Naive thymus-derived CD4-positive, alpha-beta T cell (primary cell): ENCODE measurements at regions not wholly inside any gene's neighbourhood (a gene's known extent, or its start where the extent isn't known, plus 50 kb on each side); places are given as distances from the start of the nearest gene placed in this dataset.

Experiments
- ATAC-seq: fragments of 150-1000 bp; cut with Tn5 transposase; 2 replicates; pipeline ENCODE4 v1.10.0; 2021; ENCODE audit warnings: mild to moderate bottlenecking, moderate library complexity
- CTCF ChIA-PET: fragments of 350-600 bp; sonication (Branson Sonifier 250); formaldehyde crosslinking; loops from one replicate; lab custom pipeline; 2021; ENCODE audit warnings: antibody characterized with exemption; lab: Charles Lee
- POLR2A ChIA-PET: fragments of 350-600 bp; sonication (Branson Sonifier 250); formaldehyde crosslinking; loops from one replicate; lab custom pipeline; 2021; ENCODE audit warnings: antibody characterized with exemption, inconsistent platforms; lab: Charles Lee
- DNase-seq, 9 donors: peaks; one replicate each; pipeline versions ENCODE4 v3.0.0 to v3.0.0-alpha.2; 2020 to 2022; ENCODE audit warnings: mixed read lengths in 1 of 9
- H3K27ac ChIP-seq: one replicate; pipeline ENCODE4 v1.7.0; 2013; ENCODE audit warnings: mild to moderate bottlenecking, low read depth, low read length, moderate library complexity
- H3K27me3 ChIP-seq, 2 donors: one replicate each; pipeline ENCODE4 v1.7.0; 2013; ENCODE audit warnings: low read length in 2 of 2, mild to moderate bottlenecking in 2 of 2, moderate library complexity in 2 of 2; ENCODE audit not compliant: control insufficient read depth in 2 of 2, insufficient read depth in 2 of 2
- H3K36me3 ChIP-seq, 3 experiments: 1 replicate in 2 of 3; 2 replicates in 1 of 3; pipeline ENCODE4 v1.7.0; 2013; ENCODE audit warnings: low read length in 3 of 3, mild to moderate bottlenecking in 3 of 3, moderate library complexity in 1 of 3; ENCODE audit not compliant: insufficient read depth in 3 of 3, control insufficient read depth in 2 of 3
- H3K4me1 ChIP-seq, 2 donors: one replicate each; pipeline ENCODE4 v1.7.0; 2013; ENCODE audit warnings: low read length in 2 of 2, mild to moderate bottlenecking in 2 of 2, moderate library complexity in 1 of 2; ENCODE audit not compliant: control insufficient read depth in 2 of 2, insufficient read depth in 2 of 2
- H3K4me3 ChIP-seq: 2 replicates; pipeline ENCODE4 v1.7.0; 2013; ENCODE audit warnings: mild to moderate bottlenecking, low read length
- H3K9me3 ChIP-seq, 3 experiments: 1 replicate in 2 of 3; 2 replicates in 1 of 3; pipeline ENCODE4 v1.7.0; 2013; ENCODE audit warnings: low read length in 3 of 3; ENCODE audit not compliant: control insufficient read depth in 2 of 3
- H3K27ac Mint-ChIP-seq, 9 donors: one replicate each; pipeline ENCODE4 v1.8.0; 2020 to 2022; ENCODE audit warnings: mixed read lengths in 9 of 9, mild to moderate bottlenecking in 8 of 9, moderate library complexity in 5 of 9, inconsistent platforms in 2 of 9
- H3K27me3 Mint-ChIP-seq, 5 donors: one replicate each; pipeline ENCODE4 v1.8.0; 2021 to 2022; ENCODE audit warnings: mixed read lengths in 5 of 5, mild to moderate bottlenecking in 1 of 5
- H3K36me3 Mint-ChIP-seq, 5 donors: one replicate each; pipeline ENCODE4 v1.8.0; 2020 to 2022; ENCODE audit warnings: mixed read lengths in 5 of 5, mild to moderate bottlenecking in 3 of 5, inconsistent platforms in 1 of 5
- H3K4me1 Mint-ChIP-seq, 7 donors: one replicate each; pipeline ENCODE4 v1.8.0; 2020 to 2022; ENCODE audit warnings: mixed read lengths in 7 of 7, mild to moderate bottlenecking in 3 of 7, inconsistent platforms in 1 of 7
- H3K4me3 Mint-ChIP-seq, 10 donors: one replicate each; pipeline ENCODE4 v1.8.0; 2020 to 2022; ENCODE audit warnings: mild to moderate bottlenecking in 10 of 10, mixed read lengths in 10 of 10, moderate library complexity in 6 of 10, inconsistent platforms in 2 of 10
- H3K9me3 Mint-ChIP-seq, 11 donors: one replicate each; pipeline ENCODE4 v1.8.0; 2020 to 2022; ENCODE audit warnings: mixed read lengths in 11 of 11, mild to moderate bottlenecking in 4 of 11, inconsistent platforms in 1 of 11, moderate library complexity in 1 of 11
- intact Hi-C, 2 donors: fragments of 100-400 bp; cut with micrococcal nuclease; formaldehyde crosslinking; loops; one replicate each; pipeline ENCODE4 v1.15.1; 2023

GRCh38 chr1:29689372-29690030, 453.2 kb downstream of the PTPRU start:
- Histone ChIP-seq H3K9me3 (no peaks in the 10 kb centered on the region), H3K4me1 (no peaks in the 10 kb centered on the region), H3K4me3 (no peak overlapping the region), H3K36me3 (no peaks in the 10 kb centered on the region), H3K27me3 (no peaks in the 10 kb centered on the region), H3K27ac (no peak overlapping the region)
- Mint-ChIP-seq H3K27me3 (peaks cover 2 to 46% (median 17%) of the 10 kb centered on the region in 5 donors), H3K4me3 (no peak overlapping the region), H3K4me1 (peaks cover 0 to 23% (median 0%) of the 10 kb centered on the region in 7 donors), H3K27ac (peak overlapping the region in 1 of 9 donors; percentile 57), H3K9me3 (peaks cover 0 to 9% (median 0%) of the 10 kb centered on the region in 11 donors), H3K36me3 (no peaks in the 10 kb centered on the region)
- intact Hi-C loops = no loop called here
- CTCF ChIA-PET = no interaction called here
- ATAC-seq = no peak
- POLR2A ChIA-PET = no interaction called here
- DNase-seq = peak in 1 of 9 donors; percentile 21

- Mint-ChIP-seq H3K9me3 (peaks cover 0 to 7% (median 0%) of the 10 kb centered on the region in 11 donors), H3K36me3 (no peaks in the 10 kb centered on the region), H3K4me1 (peaks cover 0 to 23% (median 0%) of the 10 kb centered on the region in 7 donors), H3K4me3 (peak overlapping the region in 1 of 10 donors; percentile 43), H3K27me3 (peaks cover 2 to 52% (median 17%) of the 10 kb centered on the region in 5 donors), H3K27ac (peak overlapping the region in 1 of 9 donors; percentile 79)
- DNase-seq (peak in 1 of 9 donors; percentile 54), ATAC-seq (no peak)
- Histone ChIP-seq H3K27ac (no peak overlapping the region), H3K4me3 (no peak overlapping the region), H3K4me1 (no peaks in the 10 kb centered on the region), H3K27me3 (no peaks in the 10 kb centered on the region), H3K9me3 (no peaks in the 10 kb centered on the region), H3K36me3 (no peaks in the 10 kb centered on the region)
- intact Hi-C loops = no loop called here
- POLR2A ChIA-PET = no interaction called here
- CTCF ChIA-PET = no interaction called here
Measured at GRCh38 chr1:29688471-29689365, 452.4 kb downstream of the PTPRU start.

- Mint-ChIP-seq H3K27ac (peak overlapping the region in 1 of 9 donors; percentile 79), H3K27me3 (peaks cover 2 to 52% (median 17%) of the 10 kb centered on the region in 5 donors), H3K9me3 (no peaks in the 10 kb centered on the region), H3K36me3 (no peaks in the 10 kb centered on the region), H3K4me1 (peaks cover 0 to 29% (median 0%) of the 10 kb centered on the region in 7 donors), H3K4me3 (peak overlapping the region in 1 of 10 donors; percentile 43)
- POLR2A ChIA-PET = no interaction called here
- Histone ChIP-seq H3K4me3 (no peak overlapping the region), H3K9me3 (no peaks in the 10 kb centered on the region), H3K27me3 (no peaks in the 10 kb centered on the region), H3K27ac (no peak overlapping the region), H3K36me3 (no peaks in the 10 kb centered on the region), H3K4me1 (no peaks in the 10 kb centered on the region)
- CTCF ChIA-PET = no interaction called here
- intact Hi-C loops = no loop called here
- DNase-seq (peak in 1 of 9 donors; percentile 17), ATAC-seq (no peak)
Measured at GRCh38 chr1:29687601-29688244, 451.4 kb downstream of the PTPRU start.

- H3K4me3 Mint-ChIP-seq = no peak overlapping the region
- H3K27ac Mint-ChIP-seq = peak overlapping the region in 1 of 9 donors; percentile 21
- DNase-seq (no peak), ATAC-seq (no peak)
- H3K27me3 Mint-ChIP-seq = peaks cover under 1 to 52% (median 17%) of the 10 kb centered on the region in 5 donors
- Histone ChIP-seq H3K27me3 (no peaks in the 10 kb centered on the region), H3K9me3 (no peaks in the 10 kb centered on the region), H3K27ac (no peak overlapping the region), H3K4me3 (no peak overlapping the region), H3K4me1 (no peaks in the 10 kb centered on the region), H3K36me3 (no peaks in the 10 kb centered on the region)
- H3K36me3 Mint-ChIP-seq = no peaks in the 10 kb centered on the region
- no peaks in the 10 kb centered on the region for H3K9me3 Mint-ChIP-seq
- ChIA-PET CTCF (no interaction called here), POLR2A (no interaction called here)
- peaks cover 0 to 29% (median 0%) of the 10 kb centered on the region in 7 donors for H3K4me1 Mint-ChIP-seq
- intact Hi-C loops = no loop called here
Measured at GRCh38 chr1:29687166-29687565, 450.8 kb downstream of the PTPRU start.

- intact Hi-C loops = no loop called here
- Mint-ChIP-seq H3K4me3 (no peak overlapping the region), H3K4me1 (peaks cover 0 to 29% (median 0%) of the 10 kb centered on the region in 7 donors), H3K27ac (no peak overlapping the region), H3K36me3 (no peaks in the 10 kb centered on the region), H3K27me3 (peaks cover 0 to 54% (median 17%) of the 10 kb centered on the region in 5 donors), H3K9me3 (no peaks in the 10 kb centered on the region)
- no peaks in the 10 kb centered on the region for H3K27me3 ChIP-seq
- DNase-seq (peak in 1 of 9 donors; percentile 7), ATAC-seq (no peak)
- H3K27ac ChIP-seq = no peak overlapping the region
- no peaks in the 10 kb centered on the region for H3K4me1 ChIP-seq
- H3K9me3 ChIP-seq = no peaks in the 10 kb centered on the region
- ChIA-PET POLR2A (no interaction called here), CTCF (no interaction called here)
- no peaks in the 10 kb centered on the region for H3K36me3 ChIP-seq
- no peak overlapping the region for H3K4me3 ChIP-seq
Measured at GRCh38 chr1:29686012-29686930, 449.9 kb downstream of the PTPRU start.

- peak in 1 of 9 donors; percentile 7 for DNase-seq
- ChIA-PET POLR2A (no interaction called here), CTCF (no interaction called here)
- Histone ChIP-seq H3K36me3 (no peaks in the 10 kb centered on the region), H3K9me3 (no peaks in the 10 kb centered on the region), H3K4me3 (no peak overlapping the region), H3K4me1 (no peaks in the 10 kb centered on the region), H3K27me3 (no peaks in the 10 kb centered on the region), H3K27ac (no peak overlapping the region)
- Mint-ChIP-seq H3K27me3 (peaks cover 0 to 56% (median 18%) of the 10 kb centered on the region in 5 donors), H3K9me3 (no peaks in the 10 kb centered on the region), H3K4me1 (peaks cover 0 to 29% (median 0%) of the 10 kb centered on the region in 7 donors), H3K27ac (no peak overlapping the region), H3K36me3 (no peaks in the 10 kb centered on the region), H3K4me3 (no peak overlapping the region)
- ATAC-seq = no peak
- intact Hi-C loops = no loop called here
Measured at GRCh38 chr1:29685387-29685786, 449.1 kb downstream of the PTPRU start.
